RKO (cell line): ENCODE measurements at regions not wholly inside any gene's neighbourhood (a gene's known extent, or its start where the extent isn't known, plus 50 kb on each side); places are given as distances from the start of the nearest gene placed in this dataset.
"Not testable (repeated sequence)": the region's sequence is repeated elsewhere in the genome, so short reads cannot be mapped to it uniquely, and the experiment has no call there.

Experiments used
- DNase-seq: peaks from one replicate; pipeline ENCODE4 v3.0.0-alpha.2; 2016; ENCODE audit warnings: low spot score

DNA sequence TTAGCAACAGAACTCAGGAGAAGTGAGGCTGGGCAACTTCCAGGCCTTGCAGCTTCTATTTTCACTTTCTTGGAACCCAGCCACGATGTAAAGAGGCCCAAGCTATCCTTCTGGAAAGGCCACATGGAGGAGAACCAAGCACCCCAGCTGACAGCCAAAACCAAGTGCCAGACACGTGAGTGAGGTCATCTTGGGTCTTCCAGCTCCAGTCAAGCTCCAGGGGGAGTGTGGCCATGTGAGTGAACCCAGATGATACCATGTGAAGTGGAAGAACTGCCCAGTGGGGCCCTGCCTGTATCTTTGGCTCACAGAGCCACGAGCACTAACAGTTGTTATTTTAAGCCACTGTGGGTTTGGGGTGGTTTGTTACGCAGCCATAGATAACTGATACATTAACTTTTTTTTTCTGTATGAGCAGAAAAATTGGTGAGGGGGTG is 126.8 kb upstream of the MAP1LC3B2 start:
- DNase-seq = no peak

GRCh38 chr12:116433249-116433648 is 125.9 kb upstream of the MAP1LC3B2 start:
- no peak for DNase-seq

GRCh38 chr12:116434155-116435011 is 124.8 kb upstream of the MAP1LC3B2 start:
- no peak for DNase-seq

- no peak for DNase-seq
Observed at GRCh38 chr12:116435984-116436383, 123.2 kb upstream of the MAP1LC3B2 start.

DNA sequence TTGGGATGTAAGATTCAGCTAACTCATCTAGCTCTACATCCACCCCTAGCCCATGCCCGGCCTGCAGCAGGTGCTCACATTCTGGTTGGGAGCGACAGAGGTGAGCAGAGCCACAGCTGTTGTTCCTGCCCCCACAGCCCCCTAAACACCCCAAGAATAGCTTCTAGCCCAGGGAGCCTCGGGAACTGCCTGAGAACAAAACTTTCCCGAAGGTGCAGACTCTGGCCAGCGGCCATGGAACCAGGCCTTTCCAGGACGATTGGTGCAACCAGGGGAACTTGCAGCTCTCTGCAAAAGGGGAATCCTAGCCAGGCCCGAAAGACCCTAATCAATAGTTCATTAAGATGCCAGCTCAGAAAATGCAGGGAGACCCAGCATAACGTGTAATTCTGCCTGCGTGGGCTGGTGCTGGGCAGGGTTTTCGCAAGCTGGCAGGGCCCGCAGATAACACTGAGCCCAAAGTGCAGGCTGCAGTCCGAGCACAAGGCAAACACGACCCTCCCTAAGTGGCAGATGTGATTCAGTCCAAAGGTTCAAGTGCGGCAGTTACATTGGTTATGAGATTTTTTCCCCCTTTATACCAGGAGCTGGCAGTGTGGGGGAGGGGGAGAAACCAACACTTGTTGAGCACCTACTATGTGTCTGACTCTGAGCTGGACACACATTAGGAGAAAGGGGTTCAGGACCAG is 122.5 kb upstream of the MAP1LC3B2 start:
- no peak for DNase-seq

- DNase-seq = no peak
Observed at GRCh38 chr12:116441292-116441691, 117.9 kb upstream of the MAP1LC3B2 start.

GRCh38 chr12:116442304-116442703 is 116.9 kb upstream of the MAP1LC3B2 start:
- no peak for DNase-seq

- no peak for DNase-seq
Observed at GRCh38 chr12:116442946-116443345, 116.2 kb upstream of the MAP1LC3B2 start.

GRCh38 chr12:116443821-116444589 is 115.2 kb upstream of the MAP1LC3B2 start:
- no peak for DNase-seq

DNA sequence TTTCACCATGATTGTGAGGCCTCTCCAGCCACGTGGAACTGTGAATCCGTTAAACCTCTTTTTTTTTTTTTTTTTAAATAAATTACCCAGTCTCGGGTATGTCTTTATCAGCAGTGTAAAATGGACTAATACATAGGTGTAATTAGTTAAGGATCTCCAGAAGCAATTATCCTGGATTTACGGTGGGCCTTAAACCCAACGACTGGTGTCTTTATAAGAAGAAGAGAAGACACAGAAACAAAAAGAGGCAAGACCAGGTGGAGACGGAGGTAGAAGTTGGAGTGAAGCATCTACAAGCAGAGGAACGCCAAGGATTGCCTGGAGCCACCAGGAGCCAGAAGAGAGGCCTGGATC is 114.6 kb upstream of the MAP1LC3B2 start:
- DNase-seq = no peak

DNA sequence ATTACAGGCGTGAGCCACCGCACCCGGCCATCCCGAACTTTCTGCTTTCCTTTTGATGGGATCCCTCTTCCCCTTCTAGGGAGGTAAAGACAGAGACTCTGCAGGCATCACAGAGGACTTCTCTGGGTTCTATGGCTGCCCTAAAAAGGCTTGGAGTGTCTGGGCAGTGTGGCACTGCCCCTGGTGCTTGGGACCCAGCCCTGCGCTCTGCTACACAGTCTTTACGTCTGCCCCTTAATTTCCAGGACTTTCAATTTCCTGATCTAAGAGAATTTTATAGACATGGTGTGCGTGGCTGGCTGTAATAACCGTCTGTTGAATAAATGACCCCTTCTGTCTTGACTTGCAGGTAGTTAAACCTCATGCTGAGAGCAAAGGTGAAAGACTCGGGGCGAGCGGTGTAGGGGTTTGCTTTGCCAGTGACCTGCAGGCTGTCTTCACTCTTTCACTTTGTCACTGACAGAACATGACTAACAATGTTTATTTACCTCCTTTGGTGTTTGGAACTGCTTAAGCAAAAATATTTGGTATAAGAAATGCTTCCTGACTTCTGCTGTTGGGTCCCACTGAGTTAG is 110.9 kb upstream of the MAP1LC3B2 start:
- no peak for DNase-seq

GRCh38 chr12:116450406-116450910 is 108.7 kb upstream of the MAP1LC3B2 start:
- no peak for DNase-seq

DNA sequence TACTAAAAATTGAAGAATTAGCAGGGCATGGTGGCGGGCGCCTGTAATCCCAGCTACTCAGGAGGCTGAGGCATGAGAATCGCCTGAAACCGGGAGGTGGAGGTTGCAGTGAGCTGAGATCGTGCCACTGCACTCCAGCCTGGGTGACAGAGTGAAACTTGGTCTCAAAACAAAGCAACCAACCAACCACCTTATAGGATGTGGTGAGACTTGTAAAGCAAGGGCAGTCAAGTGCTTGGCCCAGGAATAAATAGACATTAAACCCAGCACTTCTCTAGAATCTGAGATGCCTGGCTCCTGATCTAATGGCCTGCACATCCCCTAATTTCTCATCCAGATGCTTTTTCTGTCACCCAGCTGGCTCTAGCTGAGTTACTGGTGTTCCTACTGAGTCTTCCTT is 106.2 kb upstream of the MAP1LC3B2 start:
- DNase-seq = not testable (repeated sequence)

- DNase-seq = no peak
Observed at GRCh38 chr12:116453631-116454030, 105.5 kb upstream of the MAP1LC3B2 start.

- DNase-seq = no peak
Observed at GRCh38 chr12:116454076-116454475, 105.1 kb upstream of the MAP1LC3B2 start.

GRCh38 chr12:116454950-116455447 is 104.2 kb upstream of the MAP1LC3B2 start:
- peak; percentile 95 for DNase-seq

DNA sequence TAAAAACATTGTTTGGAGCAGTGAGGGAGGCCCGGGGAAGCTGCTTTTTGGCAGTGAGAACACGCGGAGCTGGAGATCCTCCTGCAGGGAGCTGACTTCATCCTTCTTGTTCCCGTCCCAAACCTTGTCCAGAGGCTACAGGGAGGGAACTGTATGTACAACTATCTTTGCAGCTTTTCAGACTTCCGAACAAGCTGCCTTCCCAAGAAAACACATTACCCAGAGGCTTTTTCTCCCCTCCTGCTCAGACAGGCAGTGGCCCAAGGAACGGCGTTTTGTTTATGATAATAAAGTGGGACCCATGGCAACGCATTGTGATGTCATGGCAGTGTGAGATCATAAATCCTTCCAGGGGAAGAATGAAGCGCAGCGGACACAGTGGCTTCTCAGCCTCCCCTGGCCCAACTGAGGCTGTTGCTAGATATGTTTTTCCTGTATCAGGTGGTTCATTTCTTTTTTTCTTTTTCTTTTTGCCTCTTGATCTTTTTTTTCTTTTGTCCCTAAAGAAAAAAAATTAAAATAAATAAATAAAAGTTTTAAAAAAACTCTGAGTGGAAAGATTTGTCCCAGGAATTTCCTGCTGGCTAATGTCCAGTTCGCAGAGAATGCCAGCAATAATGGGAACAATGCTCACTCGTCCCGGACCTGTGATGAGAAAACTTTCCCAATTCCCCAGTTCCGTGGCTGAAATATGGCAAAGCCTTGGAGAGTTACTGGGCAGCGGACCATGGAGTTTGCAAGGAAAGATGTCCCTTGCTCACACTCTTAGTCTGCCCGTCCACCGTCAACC is 103.4 kb upstream of the MAP1LC3B2 start:
- peak; percentile 37 for DNase-seq

GRCh38 chr12:116456330-116457082 is 102.7 kb upstream of the MAP1LC3B2 start:
- no peak for DNase-seq

- no peak for DNase-seq
Observed at GRCh38 chr12:116458492-116458891, 100.7 kb upstream of the MAP1LC3B2 start.
